Keratinocyte (primary cell): ENCODE measurements at regions not wholly inside any gene's neighbourhood (a gene's known extent, or its start where the extent isn't known, plus 50 kb on each side); places are given as distances from the start of the nearest gene placed in this dataset.

ENCODE experiments used
- DNase-seq: peaks from one replicate; pipeline ENCODE4 v3.0.0-alpha.2; 2011; ENCODE audit warnings: low read depth, missing footprints, low spot score
- FAIRE-seq: peaks from 2 replicates; lab custom pipeline; 2011; peaks lifted over from hg19 to GRCh38; lab: Jason Lieb, UNC
- H2AFZ ChIP-seq: 2 replicates; pipeline ENCODE4 v1.6.0; 2012; ENCODE audit warnings: low read length, control low read depth, inconsistent platforms; ENCODE audit not compliant: control insufficient read depth
- H3K27ac ChIP-seq: 2 replicates; pipeline ENCODE4 v1.5.1; 2011; ENCODE audit warnings: low read length; ENCODE audit not compliant: control insufficient read depth, insufficient read depth
- H3K27me3 ChIP-seq: 3 replicates; pipeline ENCODE4 v1.6.0; 2011; ENCODE audit warnings: low read length; ENCODE audit not compliant: control insufficient read depth, insufficient read depth; ENCODE audit errors: extremely low read depth
- H3K36me3 ChIP-seq, 2 experiments: 2 replicates in 1 of 2; 3 replicates in 1 of 2; pipeline ENCODE4 v1.5.1; 2011; ENCODE audit warnings: low read length in 2 of 2, mild to moderate bottlenecking in 1 of 2; ENCODE audit not compliant: control insufficient read depth in 2 of 2, insufficient read depth in 2 of 2; ENCODE audit errors: extremely low read depth in 1 of 2
- H3K4me1 ChIP-seq: 3 replicates; pipeline ENCODE4 v1.5.1; 2011; ENCODE audit warnings: low read length; ENCODE audit not compliant: control insufficient read depth, insufficient read depth; ENCODE audit errors: extremely low read depth
- H3K4me2 ChIP-seq: 3 replicates; pipeline ENCODE4 v1.6.0; 2011; ENCODE audit warnings: low read depth, low read length; ENCODE audit not compliant: control insufficient read depth, insufficient read depth; ENCODE audit errors: extremely low read depth
- H3K4me3 ChIP-seq, 3 experiments: fragments of 200-600 bp in 1 of 3; sonication (generic) in 1 of 3; 2 replicates in 2 of 3; 3 replicates in 1 of 3; pipeline ENCODE4 v1.5.1; 2011 to 2016; ENCODE audit warnings: low read length in 3 of 3, mild to moderate bottlenecking in 3 of 3, control low read depth in 2 of 3, inconsistent platforms in 1 of 3, low read depth in 1 of 3, mixed read lengths in 1 of 3, mixed run types in 1 of 3, moderate library complexity in 1 of 3; ENCODE audit not compliant: control insufficient read depth in 2 of 3, insufficient read depth in 2 of 3; ENCODE audit errors: extremely low read depth in 1 of 3
- H3K79me2 ChIP-seq: 2 replicates; pipeline ENCODE4 v1.6.0; 2012; ENCODE audit warnings: low read length; ENCODE audit not compliant: control insufficient read depth, insufficient read depth
- H3K9ac ChIP-seq: 3 replicates; pipeline ENCODE4 v1.6.0; 2011; ENCODE audit warnings: low read length; ENCODE audit not compliant: control insufficient read depth, insufficient read depth; ENCODE audit errors: extremely low read depth
- H3K9me1 ChIP-seq: 3 replicates; pipeline ENCODE4 v1.6.0; 2011; ENCODE audit warnings: low read length; ENCODE audit not compliant: control insufficient read depth, insufficient read depth; ENCODE audit errors: extremely low read depth
- H3K9me3 ChIP-seq: 2 replicates; pipeline ENCODE4 v1.5.1; 2012; ENCODE audit warnings: low read depth, low read length; ENCODE audit not compliant: control insufficient read depth
- H4K20me1 ChIP-seq: 3 replicates; pipeline ENCODE4 v1.6.0; 2011; ENCODE audit warnings: low read length; ENCODE audit not compliant: control insufficient read depth, insufficient read depth; ENCODE audit errors: extremely low read depth
- EZH2 ChIP-seq: IDR thresholded peaks from one replicate; pipeline ENCODE4 v1.6.1; 2012; ENCODE audit warnings: inconsistent platforms, mild to moderate bottlenecking, low read length, moderate library complexity
- dilution Hi-C: fragments of 300-500 bp; cut with MboI; formaldehyde crosslinking; loops from one replicate; pipeline ENCODE4 v1.7.0; 2020; ENCODE audit warnings: low sequenced_read_pairs; ENCODE audit not compliant: extremely low pct_ligation_motif_present
- TF ChIP-seq, protein P1 (sequence below), 3 experiments: IDR thresholded peaks in 1 of 3; conservative IDR thresholded peaks in 1 of 3; optimal IDR thresholded peaks in 1 of 3; 2 replicates in 2 of 3; 3 replicates in 1 of 3; pipeline versions ENCODE3 to v1.5.1; 2011; ENCODE audit warnings: low read length in 3 of 3, mild to moderate bottlenecking in 3 of 3, moderate library complexity in 2 of 3, control low read depth in 1 of 3, inconsistent platforms in 1 of 3; ENCODE audit not compliant: insufficient read depth in 2 of 3; ENCODE audit errors: extremely low read depth in 1 of 3

DNA sequence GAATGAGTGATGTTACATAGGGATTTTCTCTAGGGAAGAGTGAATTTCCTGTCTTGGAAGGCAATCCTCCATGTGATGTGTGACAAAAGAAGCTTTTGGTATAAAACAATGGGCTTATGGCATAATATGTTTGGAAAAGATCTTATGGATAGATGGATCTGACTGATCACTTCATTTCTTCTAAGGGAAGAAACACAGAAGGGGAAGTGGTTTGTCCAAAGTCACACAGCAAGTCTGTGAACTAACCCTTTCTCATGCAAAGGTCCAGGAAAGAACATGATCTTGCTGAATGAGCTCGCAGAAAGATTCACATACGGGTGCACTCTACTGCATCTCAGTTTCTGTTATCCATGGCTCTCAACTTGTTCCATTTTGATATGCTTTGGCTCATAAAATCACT is 575.9 kb upstream of the JAG1 start:
- dilution Hi-C loops = no loop called here
- Histone ChIP-seq H3K27me3 (no peaks in the 10 kb centered on the region), H3K9ac (no peak overlapping the region), H3K9me3 (no peaks in the 10 kb centered on the region), H3K4me3 (no peak overlapping the region), H4K20me1 (no peaks in the 10 kb centered on the region), H3K9me1 (no peaks in the 10 kb centered on the region), H3K4me1 (no peaks in the 10 kb centered on the region), H2AFZ (no peak overlapping the region), H3K27ac (no peak overlapping the region), H3K79me2 (no peaks in the 10 kb centered on the region), H3K4me2 (no peak overlapping the region), H3K36me3 (no peaks in the 10 kb centered on the region)
- TF ChIP-seq EZH2 = no peak
- TF ChIP-seq, protein P1, sequence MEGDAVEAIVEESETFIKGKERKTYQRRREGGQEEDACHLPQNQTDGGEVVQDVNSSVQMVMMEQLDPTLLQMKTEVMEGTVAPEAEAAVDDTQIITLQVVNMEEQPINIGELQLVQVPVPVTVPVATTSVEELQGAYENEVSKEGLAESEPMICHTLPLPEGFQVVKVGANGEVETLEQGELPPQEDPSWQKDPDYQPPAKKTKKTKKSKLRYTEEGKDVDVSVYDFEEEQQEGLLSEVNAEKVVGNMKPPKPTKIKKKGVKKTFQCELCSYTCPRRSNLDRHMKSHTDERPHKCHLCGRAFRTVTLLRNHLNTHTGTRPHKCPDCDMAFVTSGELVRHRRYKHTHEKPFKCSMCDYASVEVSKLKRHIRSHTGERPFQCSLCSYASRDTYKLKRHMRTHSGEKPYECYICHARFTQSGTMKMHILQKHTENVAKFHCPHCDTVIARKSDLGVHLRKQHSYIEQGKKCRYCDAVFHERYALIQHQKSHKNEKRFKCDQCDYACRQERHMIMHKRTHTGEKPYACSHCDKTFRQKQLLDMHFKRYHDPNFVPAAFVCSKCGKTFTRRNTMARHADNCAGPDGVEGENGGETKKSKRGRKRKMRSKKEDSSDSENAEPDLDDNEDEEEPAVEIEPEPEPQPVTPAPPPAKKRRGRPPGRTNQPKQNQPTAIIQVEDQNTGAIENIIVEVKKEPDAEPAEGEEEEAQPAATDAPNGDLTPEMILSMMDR (optimal IDR thresholded peaks at IDR 0.05 in 1 of 3, IDR thresholded peaks at IDR 0.05 in 1 of 3, conservative IDR thresholded peaks at IDR 0.05 in 1 of 3; ENCODE audit: extremely low read depth in 1 of 3, insufficient read depth in 2 of 3, low read length in 3 of 3) = no peak
- DNase-seq (no peak), FAIRE-seq (no peak)

DNA sequence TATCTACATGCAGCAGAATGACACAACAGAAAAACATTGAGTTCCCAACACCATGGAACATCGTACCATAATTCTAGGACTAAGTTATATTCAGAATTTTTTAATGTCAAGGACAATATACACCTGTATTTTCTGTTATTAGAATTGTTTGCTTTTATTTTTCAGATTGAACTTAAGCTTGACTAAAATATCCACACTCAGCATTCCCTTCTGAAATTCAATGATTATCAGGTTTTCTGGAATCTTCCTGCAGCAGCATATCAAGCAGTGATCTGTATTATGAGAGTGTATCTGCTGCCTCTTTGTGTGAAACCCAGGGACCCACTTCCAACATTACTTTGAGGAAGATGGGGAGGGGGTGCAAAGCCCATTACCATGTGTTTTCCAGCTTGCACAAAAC is 578.6 kb upstream of the JAG1 start:
- Histone ChIP-seq H3K9ac (no peak overlapping the region), H3K9me3 (no peaks in the 10 kb centered on the region), H3K79me2 (no peaks in the 10 kb centered on the region), H3K9me1 (no peaks in the 10 kb centered on the region), H3K27ac (no peak overlapping the region), H4K20me1 (no peaks in the 10 kb centered on the region), H3K4me3 (no peak overlapping the region), H3K4me2 (no peak overlapping the region), H3K4me1 (no peaks in the 10 kb centered on the region), H3K27me3 (no peaks in the 10 kb centered on the region), H2AFZ (no peak overlapping the region), H3K36me3 (no peaks in the 10 kb centered on the region)
- dilution Hi-C loops = no loop called here
- FAIRE-seq (no peak), DNase-seq (no peak)
- TF ChIP-seq EZH2 = no peak
- TF ChIP-seq, protein P1 (optimal IDR thresholded peaks at IDR 0.05 in 1 of 3, IDR thresholded peaks at IDR 0.05 in 1 of 3, conservative IDR thresholded peaks at IDR 0.05 in 1 of 3; ENCODE audit: extremely low read depth in 1 of 3, insufficient read depth in 2 of 3, low read length in 3 of 3) = no peak
